HG03565 (cell line): ENCODE measurements at regions not wholly inside any gene's neighbourhood (a gene's known extent, or its start where the extent isn't known, plus 50 kb on each side); places are given as distances from the start of the nearest gene placed in this dataset.
A peak's percentile ranks its signal among the peaks of the same experiment; 100 is the strongest.

Experiments
- ATAC-seq: cut with Tn5 transposase; IDR thresholded peaks from one replicate; pipeline ENCODE4 v1.9.1; 2021; ENCODE audit warnings: mild to moderate bottlenecking, moderate library complexity; ENCODE audit not compliant: unreplicated experiment

GRCh38 chr1:83735526-83735925 lies 263.4 kb downstream of the TTLL7 start:
- no peak for ATAC-seq

- no peak for ATAC-seq
Measured at GRCh38 chr1:83734420-83734819, 264.5 kb downstream of the TTLL7 start.

- no peak for ATAC-seq
Measured at GRCh38 chr1:83725735-83726360, 273.1 kb downstream of the TTLL7 start.

GRCh38 chr1:83718338-83718737 lies 280.6 kb downstream of the TTLL7 start:
- peak; percentile 68 for ATAC-seq

- no peak for ATAC-seq
Measured at GRCh38 chr1:83717785-83718184, 281.1 kb downstream of the TTLL7 start.

- ATAC-seq: no peak
Measured at GRCh38 chr1:83716641-83717040, 282.3 kb downstream of the TTLL7 start.

GRCh38 chr1:83715550-83715949 lies 283.4 kb downstream of the TTLL7 start:
- no peak for ATAC-seq

GRCh38 chr1:83709662-83710061 lies 289.3 kb downstream of the TTLL7 start:
- no peak for ATAC-seq

GRCh38 chr1:83706354-83706938 lies 292.5 kb downstream of the TTLL7 start:
- ATAC-seq: no peak

- no peak for ATAC-seq
Measured at GRCh38 chr1:83705091-83705490, 293.8 kb downstream of the TTLL7 start.

- ATAC-seq: no peak
Measured at GRCh38 chr1:83704350-83704749, 294.6 kb downstream of the TTLL7 start.

- ATAC-seq: no peak
Measured at GRCh38 chr1:83702356-83702755, 296.6 kb downstream of the TTLL7 start.

- ATAC-seq: no peak
Measured at GRCh38 chr1:83701355-83701754, 297.6 kb downstream of the TTLL7 start.

GRCh38 chr1:83698644-83699043 lies 300.3 kb downstream of the TTLL7 start:
- no peak for ATAC-seq

GRCh38 chr1:83697961-83698360 lies 301.0 kb downstream of the TTLL7 start:
- ATAC-seq: no peak

- no peak for ATAC-seq
Measured at GRCh38 chr1:83697220-83697619, 301.7 kb downstream of the TTLL7 start.

GRCh38 chr1:83694449-83694848 lies 304.5 kb downstream of the TTLL7 start:
- no peak for ATAC-seq

- no peak for ATAC-seq
Measured at GRCh38 chr1:83693427-83694126, 305.4 kb downstream of the TTLL7 start.

GRCh38 chr1:83692524-83693381 lies 306.2 kb downstream of the TTLL7 start:
- no peak for ATAC-seq

GRCh38 chr1:83691953-83692500 lies 306.9 kb downstream of the TTLL7 start:
- ATAC-seq: no peak
